Hepatocyte (in vitro differentiated cells): ENCODE measurements at regions not wholly inside any gene's neighbourhood (a gene's known extent, or its start where the extent isn't known, plus 50 kb on each side); places are given as distances from the start of the nearest gene placed in this dataset.

Source experiments
- EZH2 ChIP-seq: fragments of 200-600 bp; sonication (generic); IDR thresholded peaks from 2 replicates; pipeline ENCODE4 v1.6.1; 2016; ENCODE audit warnings: antibody characterized with exemption, mild to moderate bottlenecking, borderline replicate concordance
- EZH2phosphoT487 ChIP-seq: fragments of 200-600 bp; sonication (generic); IDR thresholded peaks from one replicate; pipeline ENCODE4 v1.6.1; 2018; ENCODE audit warnings: antibody characterized with exemption, mild to moderate bottlenecking, low read depth, moderate library complexity; ENCODE audit not compliant: unreplicated experiment, severe bottlenecking
- TF ChIP-seq, protein P1 (sequence below): fragments of 200-600 bp; sonication (generic); IDR thresholded peaks from 2 replicates; pipeline ENCODE4 v1.5.1; 2016; ENCODE audit warnings: antibody characterized with exemption, mild to moderate bottlenecking; ENCODE audit not compliant: poor library complexity

DNA sequence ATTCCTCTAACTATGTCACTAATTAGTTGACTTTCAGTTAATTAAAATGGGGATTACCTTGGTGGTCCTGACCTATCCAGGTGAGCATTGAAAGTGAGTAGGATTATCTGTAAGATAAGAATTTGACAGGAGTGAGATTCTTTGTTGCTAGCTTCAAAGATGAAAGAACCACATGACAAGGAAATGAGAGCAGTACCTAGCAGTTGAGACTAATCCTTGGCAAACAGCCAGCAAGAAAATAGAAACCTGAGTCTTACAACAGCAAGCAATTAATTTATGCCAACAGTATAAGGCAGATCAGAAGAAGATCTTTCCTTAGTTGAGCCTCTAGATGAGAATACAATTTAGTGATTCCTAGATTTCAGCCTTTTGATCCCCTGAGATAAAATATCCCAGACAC, 1058.4 kb downstream of the LRFN5 start:
- TF ChIP-seq, protein P1, sequence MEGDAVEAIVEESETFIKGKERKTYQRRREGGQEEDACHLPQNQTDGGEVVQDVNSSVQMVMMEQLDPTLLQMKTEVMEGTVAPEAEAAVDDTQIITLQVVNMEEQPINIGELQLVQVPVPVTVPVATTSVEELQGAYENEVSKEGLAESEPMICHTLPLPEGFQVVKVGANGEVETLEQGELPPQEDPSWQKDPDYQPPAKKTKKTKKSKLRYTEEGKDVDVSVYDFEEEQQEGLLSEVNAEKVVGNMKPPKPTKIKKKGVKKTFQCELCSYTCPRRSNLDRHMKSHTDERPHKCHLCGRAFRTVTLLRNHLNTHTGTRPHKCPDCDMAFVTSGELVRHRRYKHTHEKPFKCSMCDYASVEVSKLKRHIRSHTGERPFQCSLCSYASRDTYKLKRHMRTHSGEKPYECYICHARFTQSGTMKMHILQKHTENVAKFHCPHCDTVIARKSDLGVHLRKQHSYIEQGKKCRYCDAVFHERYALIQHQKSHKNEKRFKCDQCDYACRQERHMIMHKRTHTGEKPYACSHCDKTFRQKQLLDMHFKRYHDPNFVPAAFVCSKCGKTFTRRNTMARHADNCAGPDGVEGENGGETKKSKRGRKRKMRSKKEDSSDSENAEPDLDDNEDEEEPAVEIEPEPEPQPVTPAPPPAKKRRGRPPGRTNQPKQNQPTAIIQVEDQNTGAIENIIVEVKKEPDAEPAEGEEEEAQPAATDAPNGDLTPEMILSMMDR = no peak
- TF ChIP-seq EZH2 (no peak), EZH2phosphoT487 (no peak)
